ENCODE measurements at regions not wholly inside any gene's neighbourhood (a gene's known extent, or its start where the extent isn't known, plus 50 kb on each side); places are given as distances from the start of the nearest gene placed in this dataset.
"Not testable (repeated sequence)": the region's sequence is repeated elsewhere in the genome, so short reads cannot be mapped to it uniquely, and the experiment has no call there.

DNA sequence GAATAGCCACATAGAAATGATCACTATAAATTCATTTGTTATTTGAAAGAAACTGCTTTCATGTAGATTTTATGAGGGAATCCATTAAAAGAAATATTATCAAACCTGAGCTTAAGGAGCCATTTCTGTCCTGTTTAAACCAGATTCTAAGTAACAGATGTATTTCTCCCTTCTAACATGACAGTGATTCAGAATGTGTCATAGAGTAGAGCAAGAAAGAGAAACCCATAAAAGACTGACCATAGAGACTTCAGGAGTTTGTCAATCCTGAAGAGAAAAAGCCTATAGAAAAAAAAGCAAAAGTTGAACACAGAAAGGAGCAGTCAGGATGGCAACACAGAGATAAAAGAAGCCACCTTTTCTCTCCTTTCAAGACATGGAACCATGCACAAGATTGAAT is 390.6 kb downstream of the PRIM2 start:
- not testable (repeated sequence) for H3K36me3 ChIP-seq, H3K9ac ChIP-seq, H4K20me1 ChIP-seq, H3K4me3 ChIP-seq, H3K4me2 ChIP-seq, H3K27me3 ChIP-seq, H3K27ac ChIP-seq, H3K9me3 ChIP-seq, H3K4me1 ChIP-seq

DNA sequence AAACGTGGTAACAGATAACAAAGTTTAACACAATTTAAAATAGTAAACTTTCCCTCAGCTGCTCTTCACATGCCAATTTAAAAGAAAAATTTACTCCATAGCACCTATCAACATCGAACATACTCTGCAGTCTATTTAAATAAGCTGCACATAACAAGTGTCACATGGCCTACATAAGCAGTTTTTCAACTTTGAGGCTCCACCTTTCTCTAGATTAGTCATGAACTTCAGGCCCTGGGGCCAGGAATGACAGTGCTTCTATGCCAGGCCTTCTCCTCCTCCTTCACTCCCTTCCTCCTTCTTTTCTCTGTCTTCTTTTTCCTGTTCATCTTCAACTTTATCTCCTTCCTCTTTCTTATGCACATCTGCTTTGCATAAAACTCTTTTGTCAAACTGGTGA is 405.1 kb downstream of the PRIM2 start:
- not testable (repeated sequence) for H3K9ac ChIP-seq, H4K20me1 ChIP-seq, H3K4me1 ChIP-seq, H3K4me3 ChIP-seq, H3K27ac ChIP-seq, H3K27me3 ChIP-seq, H3K4me2 ChIP-seq, H3K9me3 ChIP-seq, H3K36me3 ChIP-seq

DNA sequence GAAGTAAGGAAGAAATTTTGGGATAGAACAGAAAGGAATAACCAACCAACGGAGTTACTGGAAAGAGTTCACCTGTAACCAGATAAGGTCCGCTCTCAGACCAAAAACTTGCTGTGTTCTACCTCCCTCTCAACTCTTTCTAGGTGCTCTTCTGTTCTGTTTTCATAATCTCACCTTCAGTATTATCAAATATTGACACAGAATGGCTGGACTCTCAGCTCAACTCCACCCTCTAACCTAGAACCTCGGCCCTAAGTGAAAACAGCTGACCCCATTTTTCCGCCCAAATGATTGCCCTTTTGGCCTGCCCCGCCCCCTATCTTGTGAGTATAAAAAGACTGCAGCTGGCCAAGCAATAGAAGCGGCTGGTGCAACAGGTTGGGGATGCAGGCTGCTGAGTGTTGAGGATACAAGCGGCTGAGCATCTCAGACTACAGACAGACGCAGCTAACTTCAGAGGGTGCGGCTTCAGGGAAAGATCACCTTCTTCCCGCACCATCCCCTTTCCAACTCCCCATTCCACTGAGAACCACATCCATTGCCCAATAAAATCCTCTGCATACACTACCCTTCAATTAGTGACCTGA is 406.5 kb downstream of the PRIM2 start:
- H3K4me3 ChIP-seq, H3K9ac ChIP-seq, H3K27me3 ChIP-seq, H3K4me2 ChIP-seq, H3K4me1 ChIP-seq, H3K9me3 ChIP-seq, H3K36me3 ChIP-seq, H4K20me1 ChIP-seq, H3K27ac ChIP-seq: not testable (repeated sequence)

DNA sequence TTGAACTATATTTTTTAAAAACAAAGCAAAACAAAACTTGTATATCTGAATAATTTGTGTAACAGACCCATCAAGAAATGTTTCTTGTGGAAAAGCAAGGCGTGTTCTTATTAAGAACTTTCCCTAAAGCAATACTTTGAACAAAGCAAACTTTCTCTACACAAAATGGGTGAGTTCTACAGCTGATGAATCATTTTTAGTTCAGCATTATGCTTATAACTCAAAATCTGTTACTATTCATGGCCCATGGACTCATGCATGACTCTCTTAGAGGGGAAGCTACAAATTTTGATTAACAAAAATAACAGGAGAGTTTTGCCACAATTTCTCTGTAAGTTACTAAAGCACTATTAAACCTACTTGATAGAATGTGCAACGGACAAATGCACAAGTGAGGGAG is 412.0 kb downstream of the PRIM2 start:
- H3K4me3 ChIP-seq, result not testable (repeated sequence)

DNA sequence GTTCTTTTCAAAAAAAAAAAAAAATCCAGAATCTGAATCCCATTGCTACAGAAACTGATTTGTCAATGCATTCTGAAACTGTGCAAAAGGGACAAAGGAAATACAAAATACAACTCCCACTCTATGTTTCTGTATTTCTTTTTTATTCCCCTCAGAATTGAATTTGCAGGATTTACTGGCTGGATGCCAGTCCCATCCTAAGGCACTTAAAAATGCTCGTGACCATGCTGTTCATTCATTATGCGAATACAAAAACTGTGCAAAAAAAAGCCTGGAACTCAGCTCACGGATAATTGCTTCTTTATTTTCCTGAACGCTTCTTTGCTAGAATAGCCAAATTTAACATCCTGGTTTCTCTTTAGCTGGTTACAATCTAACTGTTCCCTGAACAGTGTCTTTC is 413.3 kb downstream of the PRIM2 start:
- not testable (repeated sequence) for H3K27ac ChIP-seq, H3K4me1 ChIP-seq, H3K4me3 ChIP-seq, H3K9me3 ChIP-seq, H3K27me3 ChIP-seq, H3K9ac ChIP-seq, H3K36me3 ChIP-seq, H4K20me1 ChIP-seq, H3K4me2 ChIP-seq

More for the DNA sequence above, 412.0 kb downstream of the PRIM2 start:
- not testable (repeated sequence) for H3K27ac ChIP-seq, H3K9me3 ChIP-seq, H3K4me2 ChIP-seq, H3K4me1 ChIP-seq, H3K27me3 ChIP-seq, H4K20me1 ChIP-seq, H3K36me3 ChIP-seq, H3K9ac ChIP-seq

DNA sequence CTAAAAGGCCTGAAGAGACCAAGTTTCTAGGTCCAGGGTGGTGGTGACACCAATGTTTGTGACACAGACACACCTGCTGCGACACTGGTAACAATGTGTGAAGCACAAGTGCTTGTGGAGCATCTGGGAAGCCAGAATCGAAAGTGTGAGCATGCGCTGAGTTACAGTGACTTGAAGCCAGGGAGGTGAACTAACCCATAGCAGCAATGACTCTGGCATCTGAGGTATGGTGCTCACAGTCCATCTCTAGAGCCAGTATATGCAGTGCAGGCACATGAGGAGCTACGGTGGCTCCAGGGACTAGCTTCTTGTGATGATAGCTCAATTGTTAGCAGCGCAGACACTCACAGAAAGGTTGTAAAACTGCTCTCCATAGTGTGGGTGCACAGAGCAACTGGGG is 430.3 kb downstream of the PRIM2 start:
- not testable (repeated sequence) for H3K4me1 ChIP-seq, H3K9me3 ChIP-seq, H3K4me3 ChIP-seq, H3K4me2 ChIP-seq, H3K9ac ChIP-seq, H3K27ac ChIP-seq, H4K20me1 ChIP-seq, H3K36me3 ChIP-seq, H3K27me3 ChIP-seq

DNA sequence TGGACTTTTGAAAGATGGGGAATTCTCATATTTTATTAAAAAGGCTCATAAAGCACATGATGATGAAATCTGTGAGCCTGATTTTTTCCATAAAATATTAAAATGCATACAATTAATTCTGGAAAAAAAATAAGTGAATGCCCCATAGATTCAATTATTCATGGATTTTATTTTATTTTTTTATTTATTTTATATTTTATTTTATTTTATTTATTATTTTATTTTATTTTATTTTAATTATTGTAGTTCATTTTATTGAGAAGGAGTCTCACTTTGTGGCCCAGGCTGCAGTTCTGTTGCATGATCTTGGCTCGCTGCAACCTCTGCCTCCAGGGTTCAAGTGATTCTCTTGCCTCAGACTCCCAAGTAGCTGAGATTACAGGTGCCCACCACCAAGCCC is 442.4 kb downstream of the PRIM2 start:
- H3K4me2 ChIP-seq, H3K9me3 ChIP-seq, H3K27ac ChIP-seq, H3K4me1 ChIP-seq, H3K27me3 ChIP-seq, H3K9ac ChIP-seq, H3K36me3 ChIP-seq, H3K4me3 ChIP-seq, H4K20me1 ChIP-seq: not testable (repeated sequence)

DNA sequence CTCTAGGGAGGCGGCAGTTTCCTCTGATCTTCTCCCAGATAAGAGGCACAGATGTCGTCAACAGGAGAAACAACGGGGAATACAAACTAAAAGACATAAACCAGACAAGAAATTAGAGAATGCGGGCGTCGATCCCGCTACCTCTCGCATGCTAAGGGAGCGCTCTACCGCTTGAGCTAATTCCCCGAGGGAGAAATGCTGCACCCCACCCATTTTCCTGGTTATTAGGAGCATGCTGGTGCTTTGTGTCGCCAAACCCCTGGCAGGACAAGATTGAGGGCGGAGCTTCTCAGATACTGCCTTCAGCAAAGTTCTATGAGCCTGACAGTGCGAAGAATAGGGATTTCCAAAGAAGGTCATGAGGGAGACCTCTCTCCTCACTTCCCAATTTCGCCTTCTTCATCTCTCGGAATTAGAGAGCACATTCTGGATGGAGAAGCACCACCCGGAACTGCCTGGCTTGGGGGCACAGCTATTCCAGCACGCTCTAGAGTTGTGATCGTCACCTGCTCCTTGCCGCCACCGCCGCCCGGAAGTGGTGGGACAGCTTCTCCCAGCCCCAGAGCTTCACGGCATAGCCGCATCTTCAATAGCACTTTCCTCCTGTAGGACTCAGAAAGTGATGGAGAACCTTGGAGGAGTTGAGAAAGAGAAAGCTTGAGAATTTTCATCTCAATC is 475.4 kb downstream of the PRIM2 start:
- H3K9ac ChIP-seq, H3K4me2 ChIP-seq, H3K36me3 ChIP-seq, H3K4me3 ChIP-seq, H3K4me1 ChIP-seq, H3K27ac ChIP-seq, H3K27me3 ChIP-seq, H4K20me1 ChIP-seq, H3K9me3 ChIP-seq: not testable (repeated sequence)

DNA sequence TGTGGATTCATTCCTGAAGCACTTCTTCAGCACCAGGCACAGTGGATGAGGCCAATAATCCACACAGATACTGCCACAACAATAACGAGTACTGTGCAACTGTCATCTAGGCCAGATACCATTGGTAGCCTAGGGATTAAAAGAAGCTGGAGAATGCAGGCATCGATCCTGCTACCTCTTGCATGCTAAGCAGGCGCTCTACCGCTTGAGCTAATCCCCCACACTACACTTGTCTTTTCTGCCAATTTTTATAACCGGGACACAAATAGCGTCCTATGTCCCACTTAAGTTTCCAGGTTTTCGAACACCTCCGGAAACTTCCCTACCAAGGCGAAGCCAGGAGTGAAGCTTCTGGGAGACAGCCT is 475.9 kb downstream of the PRIM2 start:
- not testable (repeated sequence) for H3K4me3 ChIP-seq, H3K27me3 ChIP-seq, H3K4me2 ChIP-seq

DNA sequence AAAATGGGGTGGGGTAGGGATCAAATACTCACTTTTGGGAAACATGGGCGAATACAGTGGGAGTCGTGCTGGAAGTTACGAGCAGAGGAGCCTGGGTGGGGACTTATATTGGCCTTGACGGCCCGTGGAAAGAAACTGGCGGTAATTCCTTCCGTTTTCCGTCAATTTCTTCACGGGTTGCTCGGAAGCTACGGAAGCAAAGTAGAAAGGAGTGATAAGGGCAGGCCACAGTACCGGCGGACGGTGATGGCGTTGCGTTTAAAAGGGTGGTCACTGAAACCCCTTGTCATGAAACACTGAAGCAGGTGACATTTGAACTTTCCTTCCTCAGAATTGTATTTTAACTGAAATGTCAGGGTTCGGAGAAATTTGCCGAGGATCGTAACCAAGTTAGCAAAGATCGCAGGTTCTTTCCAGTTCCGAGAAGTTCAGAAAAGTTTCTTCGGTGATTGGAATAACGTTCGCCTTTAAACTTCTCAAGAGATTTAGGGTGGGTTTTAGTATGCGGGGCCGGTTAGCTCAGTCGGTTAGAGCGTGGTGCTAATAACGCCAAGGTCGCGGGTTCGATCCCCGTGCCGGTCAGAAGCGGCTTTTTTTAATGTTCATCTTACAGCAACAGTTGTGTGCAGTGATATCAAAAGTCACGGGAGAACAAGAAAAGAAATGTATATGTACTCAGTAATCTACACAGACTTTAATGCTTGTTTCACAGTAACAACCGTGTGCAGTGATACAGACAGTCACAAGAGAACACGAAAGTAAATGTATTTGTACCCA is 482.5 kb downstream of the PRIM2 start:
- H3K9me3 ChIP-seq, H3K36me3 ChIP-seq, H4K20me1 ChIP-seq, H3K4me3 ChIP-seq, H3K27ac ChIP-seq, H3K4me2 ChIP-seq, H3K4me1 ChIP-seq, H3K9ac ChIP-seq, H3K27me3 ChIP-seq: not testable (repeated sequence)

More for the DNA sequence above, 475.9 kb downstream of the PRIM2 start:
- H3K9ac ChIP-seq, H4K20me1 ChIP-seq, H3K9me3 ChIP-seq, H3K4me1 ChIP-seq, H3K36me3 ChIP-seq, H3K27ac ChIP-seq: not testable (repeated sequence)

DNA sequence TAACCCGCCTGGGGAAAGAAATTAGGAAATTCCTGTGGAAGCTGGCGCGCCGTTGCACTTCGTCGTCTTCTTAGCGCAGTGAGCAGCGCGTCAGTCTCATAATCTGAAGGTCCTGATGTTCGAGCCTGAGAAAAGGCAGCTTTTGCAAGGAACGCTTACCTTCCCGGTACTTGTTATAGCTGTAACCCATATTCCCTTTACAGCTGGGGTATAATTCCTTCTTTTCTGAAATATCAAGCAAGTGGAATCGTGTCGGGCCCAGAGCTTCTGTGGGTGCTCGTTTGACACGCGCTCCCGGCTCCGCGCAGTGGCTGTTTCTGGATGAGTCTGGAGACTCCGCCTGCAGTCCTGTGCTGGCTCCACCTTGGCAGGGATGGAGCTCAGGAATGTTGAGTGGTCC is 491.2 kb downstream of the PRIM2 start:
- not testable (repeated sequence) for H3K36me3 ChIP-seq, H3K4me2 ChIP-seq, H3K4me3 ChIP-seq

DNA sequence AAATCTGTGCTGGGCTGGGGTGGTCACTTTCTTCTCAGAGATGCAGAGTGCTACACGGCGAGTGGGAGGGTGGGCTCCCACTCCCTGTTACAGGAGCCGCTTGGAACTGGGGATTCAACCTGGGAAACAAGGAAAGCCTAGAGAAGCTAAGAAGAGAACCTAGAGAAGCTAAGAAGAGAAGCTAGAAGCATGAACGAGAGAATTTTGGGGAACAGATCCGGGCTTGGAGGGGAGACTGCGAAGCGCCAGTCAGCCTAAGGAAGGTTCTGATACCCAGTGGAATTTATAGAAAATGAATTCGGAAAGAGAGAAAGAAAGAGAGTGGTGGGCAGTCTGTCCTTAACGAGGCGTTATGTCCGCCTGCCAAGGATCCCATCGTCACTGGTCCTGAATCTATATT is 492.0 kb downstream of the PRIM2 start:
- not testable (repeated sequence) for H3K27me3 ChIP-seq, H3K9ac ChIP-seq, H3K4me2 ChIP-seq, H3K4me1 ChIP-seq, H3K36me3 ChIP-seq, H3K27ac ChIP-seq, H3K9me3 ChIP-seq, H3K4me3 ChIP-seq, H4K20me1 ChIP-seq

More for the DNA sequence above, 491.2 kb downstream of the PRIM2 start:
- not testable (repeated sequence) for H3K27ac ChIP-seq, H4K20me1 ChIP-seq, H3K27me3 ChIP-seq, H3K4me1 ChIP-seq, H3K9me3 ChIP-seq, H3K9ac ChIP-seq

DNA sequence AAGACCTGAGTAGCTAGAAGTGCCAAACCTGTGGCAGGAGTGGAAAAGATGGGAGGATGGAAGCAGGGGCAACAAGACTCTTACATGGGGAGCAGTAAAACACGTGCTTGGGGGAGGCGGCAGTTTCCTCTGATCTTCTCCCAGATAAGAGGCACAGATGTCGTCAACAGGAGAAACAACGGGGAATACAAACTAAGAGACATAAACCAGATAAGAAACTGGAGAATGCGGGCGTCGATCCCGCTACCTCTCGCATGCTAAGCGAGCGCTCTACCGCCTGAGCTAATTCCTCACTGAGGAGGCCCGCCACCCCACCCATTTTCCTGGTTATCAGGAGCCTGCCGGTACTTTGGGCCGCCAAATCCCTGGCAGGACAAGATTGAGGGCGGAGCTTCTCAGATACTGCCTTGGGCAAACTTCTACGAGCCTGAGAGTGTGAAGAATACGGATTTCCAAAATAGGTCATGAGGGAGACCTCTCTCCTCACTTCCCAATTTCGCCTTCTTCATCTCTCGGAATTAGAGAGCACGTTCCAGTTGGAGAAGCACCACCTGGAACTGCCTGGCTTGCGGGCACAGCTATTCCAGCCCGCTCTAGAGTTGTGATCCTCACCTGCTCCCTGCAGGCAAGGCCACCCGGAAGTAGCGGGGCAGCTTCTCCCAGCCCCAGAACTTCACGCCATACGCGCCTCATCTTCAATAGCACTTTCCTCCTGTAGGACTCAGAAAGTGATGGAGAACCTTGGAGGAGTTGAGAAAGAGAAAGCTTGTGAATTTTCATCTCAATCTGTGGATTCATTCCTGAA is 496.0 kb downstream of the PRIM2 start:
- H4K20me1 ChIP-seq, H3K36me3 ChIP-seq, H3K4me1 ChIP-seq, H3K4me2 ChIP-seq, H3K9me3 ChIP-seq, H3K9ac ChIP-seq, H3K27me3 ChIP-seq, H3K4me3 ChIP-seq, H3K27ac ChIP-seq: not testable (repeated sequence)

DNA sequence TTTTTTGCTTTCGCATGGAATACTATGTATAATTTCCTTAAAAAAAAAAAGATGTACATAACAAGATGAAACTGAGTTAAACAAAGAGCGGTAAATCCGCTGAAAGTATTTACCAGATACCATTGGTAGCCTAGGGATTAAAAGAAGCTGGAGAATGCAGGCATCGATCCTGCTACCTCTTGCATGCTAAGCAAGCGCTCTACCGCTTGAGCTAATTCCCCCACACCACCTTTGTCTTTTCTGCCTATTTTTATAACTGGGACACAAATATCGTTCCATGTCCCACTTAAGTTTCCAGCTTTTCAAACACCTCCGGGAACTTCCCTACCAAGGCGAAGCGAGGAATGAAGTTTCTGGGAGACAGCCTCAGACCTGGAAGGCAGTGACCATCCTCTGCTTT is 498.4 kb downstream of the PRIM2 start:
- not testable (repeated sequence) for H3K4me1 ChIP-seq, H3K9ac ChIP-seq, H3K27ac ChIP-seq, H3K36me3 ChIP-seq, H3K4me2 ChIP-seq, H3K9me3 ChIP-seq, H3K27me3 ChIP-seq, H3K4me3 ChIP-seq, H4K20me1 ChIP-seq
